Trophoblast cell (in vitro differentiated cells and primary cell): ENCODE measurements at regions not wholly inside any gene's neighbourhood (a gene's known extent, or its start where the extent isn't known, plus 50 kb on each side); places are given as distances from the start of the nearest gene placed in this dataset.
"Not testable (repeated sequence)": the region's sequence is repeated elsewhere in the genome, so short reads cannot be mapped to it uniquely, and the experiment has no call there.

Experiments used
- DNase-seq, 2 donors: peaks; one replicate each; pipeline ENCODE4 v3.0.0-alpha.2; 2016
- H2AFZ ChIP-seq: 2 replicates; pipeline ENCODE4 v1.6.1; 2013; ENCODE audit warnings: low read length, moderate library complexity, mild to moderate bottlenecking; ENCODE audit not compliant: insufficient read depth, poor library complexity
- H2AK5ac ChIP-seq: 2 replicates; pipeline ENCODE4 v1.6.1; 2013; ENCODE audit warnings: mild to moderate bottlenecking, low read length
- H2BK120ac ChIP-seq: 2 replicates; pipeline ENCODE4 v1.6.1; 2013; ENCODE audit warnings: low read length, mild to moderate bottlenecking, moderate library complexity; ENCODE audit not compliant: insufficient read depth, poor library complexity
- H2BK12ac ChIP-seq: 2 replicates; pipeline ENCODE4 v1.6.1; 2013; ENCODE audit warnings: mild to moderate bottlenecking, low read length, moderate library complexity
- H2BK5ac ChIP-seq: 2 replicates; pipeline ENCODE4 v1.6.1; 2013; ENCODE audit warnings: low read length, low read depth, moderate library complexity, mild to moderate bottlenecking; ENCODE audit not compliant: poor library complexity
- H3K14ac ChIP-seq: 2 replicates; pipeline ENCODE4 v1.6.1; 2013; ENCODE audit warnings: mild to moderate bottlenecking, low read length
- H3K18ac ChIP-seq: 2 replicates; pipeline ENCODE4 v1.6.1; 2013; ENCODE audit warnings: mild to moderate bottlenecking, low read length
- H3K23ac ChIP-seq: 2 replicates; pipeline ENCODE4 v1.6.1; 2013; ENCODE audit warnings: low read length
- H3K27ac ChIP-seq: 2 replicates; pipeline ENCODE4 v1.5.1; 2013; ENCODE audit warnings: low read depth, mild to moderate bottlenecking, inconsistent platforms, low read length, moderate library complexity
- H3K27me3 ChIP-seq: 2 replicates; pipeline ENCODE4 v1.6.1; 2013; ENCODE audit warnings: inconsistent platforms, mild to moderate bottlenecking, low read length, moderate library complexity; ENCODE audit not compliant: insufficient read depth
- H3K36me3 ChIP-seq, 2 experiments: 1 replicate in 1 of 2; 2 replicates in 1 of 2; pipeline ENCODE4 v1.6.1; 2013; ENCODE audit warnings: low read length in 2 of 2, mild to moderate bottlenecking in 2 of 2, moderate library complexity in 1 of 2; ENCODE audit not compliant: insufficient read depth in 2 of 2, control insufficient read depth in 1 of 2
- H3K4ac ChIP-seq: 2 replicates; pipeline ENCODE4 v1.6.1; 2013; ENCODE audit warnings: low read depth, mild to moderate bottlenecking, low read length, moderate library complexity
- H3K4me1 ChIP-seq, 2 experiments: 1 replicate in 1 of 2; 2 replicates in 1 of 2; pipeline ENCODE4 v1.6.1; 2013; ENCODE audit warnings: low read length in 2 of 2, mild to moderate bottlenecking in 2 of 2, moderate library complexity in 1 of 2; ENCODE audit not compliant: insufficient read depth in 2 of 2, control insufficient read depth in 1 of 2
- H3K4me2 ChIP-seq: 2 replicates; pipeline ENCODE4 v1.6.1; 2013; ENCODE audit warnings: inconsistent platforms, mild to moderate bottlenecking, low read length, moderate library complexity
- H3K4me3 ChIP-seq: 2 replicates; pipeline ENCODE4 v1.5.1; 2013; ENCODE audit warnings: mild to moderate bottlenecking, low read depth, low read length, inconsistent platforms
- H3K79me1 ChIP-seq: one replicate; pipeline ENCODE4 v1.6.1; 2013; ENCODE audit warnings: low read length
- H3K79me2 ChIP-seq: 2 replicates; pipeline ENCODE4 v1.6.1; 2013; ENCODE audit warnings: low read length, mild to moderate bottlenecking; ENCODE audit not compliant: control insufficient read depth, insufficient read depth, poor library complexity
- H3K9ac ChIP-seq: 2 replicates; pipeline ENCODE4 v1.6.1; 2013; ENCODE audit warnings: mild to moderate bottlenecking, low read length
- H3K9me3 ChIP-seq: 2 replicates; pipeline ENCODE4 v1.6.1; 2013; ENCODE audit warnings: low read depth, mild to moderate bottlenecking, control low read depth, inconsistent platforms, low read length; ENCODE audit not compliant: insufficient read depth
- H4K12ac ChIP-seq: 2 replicates; pipeline ENCODE4 v1.6.1; 2013; ENCODE audit warnings: low read depth, mild to moderate bottlenecking, low read length, moderate library complexity
- H4K8ac ChIP-seq: 2 replicates; pipeline ENCODE4 v1.6.1; 2013; ENCODE audit warnings: low read depth, mild to moderate bottlenecking, low read length, moderate library complexity
- H4K91ac ChIP-seq: one replicate; pipeline ENCODE4 v1.6.1; 2013; ENCODE audit warnings: low read depth, mild to moderate bottlenecking, low read length, moderate library complexity
- WGBS: extraction: QIAGEN DNeasy Blood & Tissue Kit; methylation state at CpG from one replicate; pipeline ENCODE4 v1.1.7; 2013; ENCODE audit warnings: missing lambda C conversion rate; ENCODE audit not compliant: insufficient read length, insufficient coverage; ENCODE audit errors: extremely low coverage; 5-methylcytosine and 5-hydroxymethylcytosine counted together

- no peak for DNase-seq
- Histone ChIP-seq H4K91ac (no peak overlapping the region), H3K14ac (no peak overlapping the region), H3K9me3 (no peaks in the 10 kb centered on the region), H3K18ac (no peak overlapping the region), H3K9ac (no peak overlapping the region), H4K8ac (no peak overlapping the region), H2BK12ac (no peak overlapping the region), H3K27me3 (no peaks in the 10 kb centered on the region), H2AFZ (no peak overlapping the region), H3K4me2 (no peak overlapping the region), H3K4ac (no peak overlapping the region), H3K36me3 (no peaks in the 10 kb centered on the region), H3K4me3 (no peak overlapping the region), H2AK5ac (no peak overlapping the region), H2BK120ac (no peak overlapping the region), H3K23ac (no peak overlapping the region), H3K4me1 (no peaks in the 10 kb centered on the region), H3K79me2 (no peaks in the 10 kb centered on the region), H3K27ac (no peak overlapping the region), H3K79me1 (no peaks in the 10 kb centered on the region), H4K12ac (no peak overlapping the region), H2BK5ac (no peak overlapping the region)
- WGBS: no CpG with 5 or more reads among the region's 2 CpGs
Observed at GRCh38 chr5:40198736-40199135, 481.0 kb upstream of the PTGER4 start.

GRCh38 chr5:40195574-40195973 is 484.1 kb upstream of the PTGER4 start:
- H3K27ac ChIP-seq, H3K4me1 ChIP-seq, H3K9ac ChIP-seq, H3K9me3 ChIP-seq, H3K14ac ChIP-seq, H4K12ac ChIP-seq, H4K8ac ChIP-seq, H2AK5ac ChIP-seq, H2AFZ ChIP-seq, H3K4ac ChIP-seq, H3K79me2 ChIP-seq, DNase-seq, H3K18ac ChIP-seq, H3K23ac ChIP-seq, H3K79me1 ChIP-seq, H2BK5ac ChIP-seq, H3K4me3 ChIP-seq, H2BK12ac ChIP-seq, H4K91ac ChIP-seq, H3K27me3 ChIP-seq, H3K36me3 ChIP-seq, H3K4me2 ChIP-seq, H2BK120ac ChIP-seq: not testable (repeated sequence)
- WGBS: no CpG with 5 or more reads among the region's 7 CpGs

DNA sequence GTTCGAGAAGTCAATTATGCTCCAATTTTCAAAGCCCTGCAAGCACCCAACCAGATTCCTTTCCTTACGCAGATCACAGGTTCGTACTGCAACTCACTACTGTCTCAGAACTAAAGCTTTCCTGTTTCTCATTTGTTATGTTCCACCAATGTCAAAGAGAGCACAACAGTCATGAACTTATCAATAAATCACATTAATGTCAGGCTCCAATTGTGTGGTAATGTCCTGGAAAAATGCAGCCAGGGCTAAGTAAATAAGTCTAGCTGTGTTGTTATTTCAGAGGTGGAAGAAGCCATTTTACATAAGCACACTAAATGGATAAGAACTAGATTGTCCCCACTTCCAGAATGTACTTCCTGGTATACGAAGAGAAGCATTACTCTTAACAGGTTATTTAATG is 488.6 kb upstream of the PTGER4 start:
- Histone ChIP-seq H2BK5ac (no peak overlapping the region), H2AFZ (no peak overlapping the region), H3K79me2 (no peaks in the 10 kb centered on the region), H3K79me1 (no peaks in the 10 kb centered on the region), H3K14ac (no peak overlapping the region), H3K4me1 (no peaks in the 10 kb centered on the region), H3K27me3 (no peaks in the 10 kb centered on the region), H3K18ac (no peak overlapping the region), H3K23ac (no peak overlapping the region), H3K9ac (no peak overlapping the region), H4K8ac (no peak overlapping the region), H3K4me2 (no peak overlapping the region), H3K9me3 (no peaks in the 10 kb centered on the region), H2BK120ac (no peak overlapping the region), H2BK12ac (no peak overlapping the region), H3K4ac (no peak overlapping the region), H4K91ac (no peak overlapping the region), H3K27ac (no peak overlapping the region), H4K12ac (no peak overlapping the region), H3K4me3 (no peak overlapping the region), H2AK5ac (no peak overlapping the region), H3K36me3 (no peaks in the 10 kb centered on the region)
- DNase-seq: no peak
- WGBS: no CpG with 5 or more reads among the region's 4 CpGs

GRCh38 chr5:40172721-40173120 is 507.0 kb upstream of the PTGER4 start:
- peak; percentile 56 to 94 for DNase-seq
- Histone ChIP-seq H4K12ac (no peak overlapping the region), H3K4me2 (no peak overlapping the region), H3K4me3 (no peak overlapping the region), H3K14ac (no peak overlapping the region), H3K79me2 (no peaks in the 10 kb centered on the region), H2BK5ac (no peak overlapping the region), H3K4ac (no peak overlapping the region), H3K27ac (peak overlapping the region; percentile 42), H3K23ac (no peak overlapping the region), H3K18ac (no peak overlapping the region), H2BK120ac (no peak overlapping the region), H2AFZ (no peak overlapping the region), H3K9ac (no peak overlapping the region), H3K79me1 (no peaks in the 10 kb centered on the region), H3K27me3 (no peaks in the 10 kb centered on the region), H3K36me3 (no peaks in the 10 kb centered on the region), H3K9me3 (no peaks in the 10 kb centered on the region), H2AK5ac (no peak overlapping the region), H3K4me1 (no peaks in the 10 kb centered on the region), H2BK12ac (no peak overlapping the region), H4K91ac (no peak overlapping the region), H4K8ac (no peak overlapping the region)
